Erythroblast (primary cell): ENCODE measurements at regions not wholly inside any gene's neighbourhood (a gene's known extent, or its start where the extent isn't known, plus 50 kb on each side); places are given as distances from the start of the nearest gene placed in this dataset.

Source experiments
- DNase-seq, 2 experiments: peaks; one replicate each; lab custom pipeline; 2025; lab: John Stamatoyannopoulos, UW
- GATA1 ChIP-seq: IDR thresholded peaks from 2 replicates; pipeline ENCODE4 v1.6.1; 2011; ENCODE audit warnings: low read depth, mild to moderate bottlenecking, control low read depth, low read length, moderate library complexity
- POLR2A ChIP-seq: IDR thresholded peaks from 2 replicates; pipeline ENCODE4 v1.6.1; 2011; ENCODE audit warnings: mild to moderate bottlenecking, low read length

DNA sequence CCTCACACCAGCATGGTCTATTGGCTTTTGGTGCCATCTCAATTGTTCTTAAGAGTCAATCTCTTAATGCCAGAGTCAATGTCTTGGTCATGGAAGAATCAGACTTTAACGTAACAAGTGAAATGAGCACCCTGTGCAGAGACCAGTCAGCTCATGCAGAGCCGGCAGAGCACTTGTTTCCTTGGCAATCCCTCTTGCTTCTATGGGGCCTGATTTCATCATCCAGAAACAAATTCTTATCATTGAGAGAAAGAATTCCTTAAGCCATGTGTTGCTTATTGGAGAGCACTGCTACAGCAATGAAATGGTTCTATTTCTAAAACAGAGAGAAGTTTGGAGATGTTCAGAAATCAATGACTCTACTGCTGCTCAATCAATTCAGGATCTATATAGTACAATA, 212.8 kb downstream of the IPMK start:
- TF ChIP-seq POLR2A (no peak), GATA1 (no peak)
- no peak for DNase-seq

DNA sequence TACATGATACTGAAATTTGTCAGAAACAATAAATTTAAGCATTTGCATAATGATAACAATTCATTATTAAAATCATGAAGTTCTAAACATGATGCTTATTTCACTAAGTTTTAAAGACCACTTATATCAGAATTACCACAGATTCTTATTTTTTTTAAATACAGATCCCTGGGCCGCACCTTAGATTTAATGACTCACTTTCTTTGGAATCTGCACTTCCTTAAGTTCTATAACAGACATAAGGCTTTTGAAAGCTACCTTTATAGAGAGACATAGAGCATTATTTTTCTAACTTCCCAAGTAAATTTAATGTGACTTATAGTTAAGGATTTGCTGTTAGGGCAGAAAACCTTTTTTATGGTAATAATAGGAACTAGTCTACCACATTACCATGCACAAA, 214.9 kb downstream of the IPMK start:
- TF ChIP-seq GATA1 (no peak), POLR2A (no peak)
- no peak for DNase-seq

DNA sequence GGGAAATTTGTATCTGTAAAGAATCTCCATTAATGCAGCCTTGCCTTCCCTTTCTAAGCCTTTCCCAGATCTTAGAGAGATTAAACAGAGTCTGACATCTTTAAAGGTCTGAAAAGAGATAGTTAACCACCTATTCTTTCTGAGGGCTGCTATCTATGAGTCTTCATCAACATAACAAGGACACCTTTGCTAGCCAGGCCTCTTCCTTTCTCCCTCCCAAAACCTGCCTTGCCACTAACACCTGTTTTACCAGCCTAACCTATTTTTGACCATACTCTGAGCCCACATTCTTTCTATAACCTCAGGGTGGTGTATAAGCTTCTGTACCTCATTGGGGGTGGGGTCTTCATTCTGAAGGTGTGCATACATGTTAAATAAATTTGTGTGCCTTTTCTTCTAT, 217.1 kb downstream of the IPMK start:
- no peak for DNase-seq
- no peak for TF ChIP-seq POLR2A
- TF ChIP-seq GATA1, result no peak

DNA sequence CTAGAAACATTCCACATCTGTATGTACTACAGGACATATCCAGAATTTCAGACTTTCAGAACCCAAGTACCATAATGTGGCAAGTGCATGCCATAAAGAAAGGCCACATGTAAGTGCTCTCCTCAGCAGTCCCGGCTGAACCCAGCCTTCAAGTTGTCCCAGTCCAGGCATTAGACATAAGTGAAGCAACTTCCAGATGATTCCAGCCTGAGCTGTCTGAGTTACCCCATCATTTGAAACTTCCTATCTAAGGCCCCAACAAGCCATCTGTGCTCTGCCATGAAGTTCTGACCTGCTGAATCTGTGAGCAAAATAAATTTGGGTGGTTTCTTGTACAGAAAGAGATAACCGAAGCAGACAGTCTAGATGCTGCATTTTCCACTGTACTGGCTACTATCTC, 218.8 kb downstream of the IPMK start:
- no peak for TF ChIP-seq GATA1
- TF ChIP-seq POLR2A, result no peak
- no peak for DNase-seq

DNA sequence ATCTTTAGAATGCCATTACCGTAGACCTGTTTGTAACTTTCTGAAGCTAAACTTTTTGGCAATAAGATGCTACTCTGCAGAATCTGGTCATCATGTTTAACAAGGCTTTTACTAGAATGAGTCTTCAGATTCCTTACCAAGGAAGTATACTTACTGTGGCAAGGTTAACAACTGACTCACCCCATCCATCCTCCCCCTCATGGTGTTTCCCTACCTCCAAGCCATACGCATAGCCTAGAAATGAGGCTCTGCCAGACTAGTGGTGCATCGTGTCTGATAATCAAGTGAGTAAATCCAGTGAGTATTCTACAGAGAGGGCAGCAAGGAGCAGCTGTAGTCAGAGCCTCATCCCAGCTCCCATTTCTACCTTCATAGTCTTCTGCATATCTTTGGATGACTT, 223.6 kb downstream of the IPMK start:
- no peak for DNase-seq
- TF ChIP-seq GATA1, result no peak
- TF ChIP-seq POLR2A, result no peak

DNA sequence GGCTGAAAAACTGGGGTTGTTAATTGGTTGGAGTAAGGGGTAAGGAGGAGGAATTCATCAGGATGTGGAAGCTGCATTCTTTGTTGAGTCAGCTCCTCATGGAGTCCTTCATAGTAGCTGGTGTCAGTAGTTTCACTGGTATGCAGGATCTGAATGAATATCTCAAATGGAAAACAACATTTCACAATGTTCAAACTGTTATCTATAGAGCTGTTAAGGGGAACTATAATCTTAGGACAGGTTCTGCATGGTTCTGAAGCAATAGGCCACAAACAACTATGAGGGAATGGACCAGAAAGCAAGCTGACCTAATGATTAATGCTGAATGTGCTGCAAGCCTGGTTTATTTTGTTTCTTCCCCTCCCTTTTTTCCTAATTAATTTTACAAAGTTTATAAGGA, 225.8 kb downstream of the IPMK start:
- DNase-seq, result no peak
- TF ChIP-seq GATA1 (no peak), POLR2A (no peak)

DNA sequence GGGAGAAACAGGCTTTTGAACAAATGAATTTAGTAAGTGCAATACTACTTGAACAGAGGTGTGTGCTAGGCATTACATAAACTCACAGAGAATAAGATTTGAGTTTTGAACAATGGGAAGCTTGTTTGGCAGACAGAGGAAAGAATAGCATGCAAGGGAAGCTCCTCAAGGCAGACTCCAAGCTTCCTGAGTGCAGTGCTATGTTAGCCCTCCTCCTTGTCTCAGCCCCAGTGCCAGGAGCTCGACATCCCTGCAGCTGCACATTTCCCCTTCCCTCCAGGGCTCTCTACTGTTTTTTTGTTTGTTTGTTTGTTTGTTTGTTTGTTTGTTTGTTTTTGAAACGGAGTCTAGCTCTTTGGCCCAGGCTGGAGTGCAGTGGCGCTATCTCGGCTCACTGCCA, 237.5 kb downstream of the IPMK start:
- no peak for DNase-seq
- no peak for TF ChIP-seq GATA1

DNA sequence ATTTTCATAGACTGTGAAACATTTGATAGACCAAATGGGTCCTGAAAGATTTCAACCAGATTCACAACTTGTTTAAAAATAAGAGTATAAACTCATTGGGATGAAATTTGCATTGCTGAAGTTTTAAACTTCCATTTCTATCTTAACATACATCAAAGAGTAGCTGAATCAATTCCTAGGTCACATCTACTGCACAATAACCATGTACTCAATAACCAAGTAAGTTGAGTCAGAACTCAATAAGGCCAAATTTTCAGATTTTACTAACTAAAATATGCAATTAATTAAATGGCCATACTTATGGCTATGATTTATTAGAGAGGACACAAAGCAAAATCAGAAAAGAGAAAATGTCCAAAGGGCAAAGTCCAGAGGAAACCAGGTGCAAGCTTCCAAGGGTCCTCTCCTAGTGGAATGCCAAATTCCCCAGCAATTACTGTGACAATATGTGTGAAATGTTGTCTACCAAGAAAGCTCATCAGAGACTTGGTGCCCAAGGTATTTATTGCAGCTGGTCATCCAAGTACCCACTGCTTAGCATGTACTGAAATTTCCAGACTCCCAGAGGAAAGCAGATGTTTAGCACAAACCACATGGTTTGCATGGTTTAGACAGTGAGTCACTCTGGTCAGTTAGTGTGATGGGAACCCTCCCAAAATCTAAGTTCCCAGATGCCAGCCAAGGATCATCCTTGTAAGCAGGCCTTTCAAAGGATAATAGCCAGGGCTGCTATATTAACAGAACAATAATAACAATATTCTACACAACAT, 238.9 kb downstream of the IPMK start:
- no peak for TF ChIP-seq POLR2A
- no peak for TF ChIP-seq GATA1
- DNase-seq, result no peak

DNA sequence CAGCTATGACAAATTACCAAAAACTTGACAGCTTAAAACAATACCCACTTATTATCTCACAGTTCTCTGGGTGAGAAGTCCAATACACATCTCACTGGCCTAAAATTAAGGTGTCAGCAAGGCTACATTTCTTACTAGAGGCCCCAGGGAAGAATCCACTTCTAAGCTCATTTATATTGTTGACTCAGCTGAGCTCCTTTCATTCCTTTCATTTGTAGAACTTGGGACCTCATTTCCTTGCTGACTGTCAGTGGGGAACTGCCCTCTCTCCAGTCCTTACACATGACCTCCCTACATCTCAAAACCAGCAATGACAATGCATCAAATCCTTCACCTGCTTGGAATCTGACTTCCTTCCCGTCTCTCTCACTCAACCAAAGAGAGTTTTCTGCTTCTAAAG, 240.3 kb downstream of the IPMK start:
- TF ChIP-seq POLR2A, result no peak
- no peak for TF ChIP-seq GATA1

DNA sequence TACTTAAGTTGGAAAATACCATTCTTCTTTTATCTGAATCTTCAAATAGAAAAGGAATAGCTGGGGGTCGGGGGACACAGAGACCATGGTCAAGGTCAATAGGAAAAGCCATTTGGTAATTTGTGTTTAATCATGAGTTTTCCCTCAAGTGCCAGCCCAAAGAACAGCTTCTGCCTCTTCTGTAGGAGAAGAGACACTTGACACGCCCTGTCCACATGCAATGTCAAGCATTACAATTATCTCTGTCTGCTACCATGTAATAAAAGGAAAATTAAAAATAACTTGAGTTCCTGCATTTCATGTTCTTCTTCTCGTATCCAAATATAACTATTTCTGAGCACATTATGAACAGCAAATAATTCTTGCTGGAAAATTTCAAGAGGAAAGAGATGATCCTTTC, 241.7 kb downstream of the IPMK start:
- no peak for DNase-seq
- TF ChIP-seq GATA1 (no peak), POLR2A (no peak)

More for the DNA sequence above, 240.3 kb downstream of the IPMK start:
- no peak for DNase-seq

DNA sequence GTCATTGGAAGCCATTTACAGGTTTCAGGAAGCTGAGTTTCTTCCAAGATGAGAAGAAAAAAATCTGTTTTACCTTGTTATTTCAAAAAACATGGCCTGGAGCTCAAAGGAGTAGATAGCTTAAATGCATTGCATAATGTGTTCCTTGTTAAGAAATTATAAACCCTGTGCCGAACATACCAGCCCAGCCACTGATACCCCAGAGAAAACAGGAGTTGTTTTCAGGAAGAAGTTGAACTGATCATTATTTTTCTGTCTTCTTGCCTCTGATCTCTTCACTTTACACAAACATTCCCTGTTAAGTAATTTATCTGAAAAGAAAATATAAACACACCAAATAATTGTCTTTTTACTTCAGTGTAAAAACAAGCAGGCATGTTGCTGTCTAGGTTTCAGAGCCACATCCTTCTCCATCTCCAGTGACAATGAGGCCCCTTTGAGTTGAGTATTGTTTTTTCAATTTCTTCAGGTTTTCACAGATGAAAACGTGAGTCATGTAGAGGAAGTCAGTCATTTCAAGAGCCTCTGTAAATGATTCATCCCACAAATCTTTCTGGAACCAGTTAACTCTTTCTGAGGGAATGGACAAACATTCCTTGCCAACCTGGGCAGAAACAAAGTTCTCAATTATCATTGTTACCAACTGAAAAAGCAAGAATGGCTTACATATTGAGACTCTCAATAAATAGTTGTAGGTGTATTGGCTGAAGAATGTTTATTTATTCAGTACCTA, 244.2 kb downstream of the IPMK start:
- TF ChIP-seq POLR2A, result no peak
- DNase-seq, result no peak

DNA sequence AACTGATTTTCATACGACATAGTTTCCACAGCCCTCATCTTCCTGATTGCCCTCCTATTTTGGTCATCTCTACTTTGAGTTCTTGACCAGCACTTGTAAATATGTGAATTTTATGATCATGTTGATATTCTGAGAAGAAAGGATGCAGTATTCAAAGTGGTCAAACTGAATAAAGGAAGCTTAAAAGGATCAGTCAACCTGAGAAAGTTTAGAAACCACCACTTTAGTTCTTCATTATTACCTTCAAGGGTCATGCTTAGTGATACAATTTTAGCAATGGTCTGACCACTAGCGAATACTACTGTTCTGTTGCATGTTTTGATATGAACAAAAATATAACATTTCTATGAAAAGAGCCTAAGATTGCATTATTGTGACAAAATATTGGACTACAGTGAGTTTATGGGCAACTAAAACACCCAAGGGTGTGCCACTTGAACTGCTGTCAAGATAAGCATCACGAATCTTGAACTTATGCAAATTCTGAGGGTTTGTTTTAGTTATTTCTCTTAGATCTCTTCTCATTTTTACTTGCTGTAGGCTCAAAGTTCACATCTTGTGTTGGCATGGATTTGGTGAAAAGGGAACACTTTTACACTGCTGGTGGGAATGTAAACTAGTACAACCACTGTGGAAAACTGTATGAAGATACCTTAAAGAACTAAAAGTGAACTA, 247.7 kb downstream of the IPMK start:
- no peak for DNase-seq
- TF ChIP-seq POLR2A (no peak), GATA1 (no peak)

DNA sequence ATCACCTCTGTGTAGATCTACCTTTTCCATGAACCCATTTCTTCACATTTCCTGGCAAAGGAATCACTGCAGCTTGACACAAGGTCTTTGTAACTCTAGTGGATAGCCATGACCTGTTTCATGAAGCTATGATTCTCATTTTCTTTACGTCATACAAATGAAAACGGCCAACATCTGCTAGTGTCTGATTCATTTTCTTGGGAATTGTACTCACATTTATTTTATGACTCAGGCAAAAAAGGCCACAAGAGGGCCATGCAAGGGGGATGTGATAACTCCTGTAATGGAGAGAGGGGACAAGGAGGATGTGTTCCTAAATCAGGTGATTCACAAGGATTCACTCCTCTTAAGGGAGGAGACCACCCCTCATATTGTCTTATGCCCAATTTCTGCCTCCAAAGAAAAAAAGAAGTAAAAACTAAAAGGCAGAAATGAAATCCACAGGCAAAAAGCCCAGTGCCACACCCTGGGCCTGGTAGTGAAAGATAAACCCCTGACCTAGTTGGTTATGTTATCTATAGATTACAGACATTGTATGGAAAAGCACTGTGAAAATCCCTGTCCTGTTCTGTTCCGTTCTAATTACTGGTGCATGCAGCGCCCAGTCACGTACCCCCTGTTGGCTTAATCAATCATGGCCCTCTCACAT, 249.9 kb downstream of the IPMK start:
- TF ChIP-seq POLR2A (no peak), GATA1 (no peak)

DNA sequence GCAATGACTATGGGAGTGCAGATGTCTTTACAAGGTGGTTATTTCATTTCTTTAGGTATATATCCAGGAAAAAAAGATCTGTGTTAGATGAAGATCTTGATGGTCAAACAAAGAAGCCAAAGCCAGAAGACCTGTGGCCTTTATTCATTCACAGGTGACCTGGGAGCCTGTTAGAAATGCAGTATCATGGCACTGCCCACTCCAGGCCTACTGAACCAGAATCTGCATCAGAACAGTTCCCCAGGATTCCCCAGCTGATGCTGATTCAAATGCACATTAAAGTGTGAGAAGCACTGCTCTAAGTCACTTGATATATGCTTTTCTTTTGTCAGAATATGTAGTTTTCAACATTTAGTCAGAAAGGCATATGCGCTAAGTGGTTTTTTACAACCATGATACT, 251.1 kb downstream of the IPMK start:
- TF ChIP-seq GATA1, result no peak
- TF ChIP-seq POLR2A, result no peak
- no peak for DNase-seq

More for the DNA sequence above, 249.9 kb downstream of the IPMK start:
- peak; percentile 83 to 85 for DNase-seq

DNA sequence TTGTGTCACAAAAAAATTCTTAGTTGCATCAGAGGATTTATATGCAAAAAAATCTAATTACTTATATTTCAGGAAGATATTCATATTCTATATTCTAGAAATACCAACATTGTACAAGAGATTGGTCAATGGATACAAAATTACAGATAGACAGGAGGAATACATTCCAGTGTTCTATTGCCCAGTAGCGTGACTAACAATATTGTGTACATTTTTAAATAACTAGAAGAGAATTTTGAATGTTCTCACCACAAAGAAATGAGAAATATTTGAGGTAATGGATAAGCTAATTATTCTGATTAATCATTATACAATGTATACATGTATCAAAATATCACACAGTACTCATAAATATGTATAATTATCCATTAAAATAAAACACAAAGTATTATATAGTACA, 253.3 kb downstream of the IPMK start:
- TF ChIP-seq POLR2A, result no peak
- no peak for TF ChIP-seq GATA1
- no peak for DNase-seq
